ENCODE measurements at regions not wholly inside any gene's neighbourhood (a gene's known extent, or its start where the extent isn't known, plus 50 kb on each side); places are given as distances from the start of the nearest gene placed in this dataset.

- DNase-seq (ENCODE audit: extremely low spot score, unreplicated experiment), result no peak
- Mint-ChIP-seq H3K27ac (ENCODE audit: unreplicated experiment) (no peak overlapping the region), H3K9me3 (ENCODE audit: unreplicated experiment) (peaks cover 7% of the 10 kb centered on the region), H3K27me3 (ENCODE audit: unreplicated experiment) (peaks cover 6% of the 10 kb centered on the region), H3K4me3 (ENCODE audit: unreplicated experiment) (no peak overlapping the region), H3K36me3 (ENCODE audit: unreplicated experiment) (no peaks in the 10 kb centered on the region), H3K4me1 (ENCODE audit: unreplicated experiment) (no peaks in the 10 kb centered on the region)
- TF ChIP-seq, protein P1, sequence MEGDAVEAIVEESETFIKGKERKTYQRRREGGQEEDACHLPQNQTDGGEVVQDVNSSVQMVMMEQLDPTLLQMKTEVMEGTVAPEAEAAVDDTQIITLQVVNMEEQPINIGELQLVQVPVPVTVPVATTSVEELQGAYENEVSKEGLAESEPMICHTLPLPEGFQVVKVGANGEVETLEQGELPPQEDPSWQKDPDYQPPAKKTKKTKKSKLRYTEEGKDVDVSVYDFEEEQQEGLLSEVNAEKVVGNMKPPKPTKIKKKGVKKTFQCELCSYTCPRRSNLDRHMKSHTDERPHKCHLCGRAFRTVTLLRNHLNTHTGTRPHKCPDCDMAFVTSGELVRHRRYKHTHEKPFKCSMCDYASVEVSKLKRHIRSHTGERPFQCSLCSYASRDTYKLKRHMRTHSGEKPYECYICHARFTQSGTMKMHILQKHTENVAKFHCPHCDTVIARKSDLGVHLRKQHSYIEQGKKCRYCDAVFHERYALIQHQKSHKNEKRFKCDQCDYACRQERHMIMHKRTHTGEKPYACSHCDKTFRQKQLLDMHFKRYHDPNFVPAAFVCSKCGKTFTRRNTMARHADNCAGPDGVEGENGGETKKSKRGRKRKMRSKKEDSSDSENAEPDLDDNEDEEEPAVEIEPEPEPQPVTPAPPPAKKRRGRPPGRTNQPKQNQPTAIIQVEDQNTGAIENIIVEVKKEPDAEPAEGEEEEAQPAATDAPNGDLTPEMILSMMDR (IDR thresholded peaks at IDR 0.05), result peak; percentile 86
These were observed 545.2 kb downstream of the C4orf33 start for GRCh38 chr4:129641179-129641578.

DNA sequence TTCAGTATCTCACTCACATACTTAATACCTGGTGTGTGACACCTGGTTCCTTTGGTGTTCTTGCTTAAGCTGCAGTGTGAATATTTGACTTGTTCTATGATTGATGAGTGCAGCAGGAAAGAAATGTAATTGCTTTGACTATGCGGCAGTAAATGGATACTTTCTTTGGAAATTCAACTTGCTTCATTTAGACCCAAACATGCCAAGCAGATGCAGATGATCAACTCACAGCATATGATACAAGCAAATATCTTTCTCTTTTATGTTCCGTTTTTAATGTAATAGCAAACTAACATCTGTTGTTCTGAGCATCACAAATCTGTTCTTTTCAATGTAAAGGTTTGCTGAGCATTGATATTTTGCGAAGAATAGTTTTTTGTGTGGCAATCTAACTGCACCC, 549.5 kb downstream of the C4orf33 start:
- no peak overlapping the region for H3K27ac Mint-ChIP-seq (ENCODE audit: unreplicated experiment)
- TF ChIP-seq, protein P1 (IDR thresholded peaks at IDR 0.05), result no peak
- no peak overlapping the region for H3K4me3 Mint-ChIP-seq (ENCODE audit: unreplicated experiment)
- no peaks in the 10 kb centered on the region for H3K36me3 Mint-ChIP-seq (ENCODE audit: unreplicated experiment)
- H3K9me3 Mint-ChIP-seq (ENCODE audit: unreplicated experiment), result peaks cover 3% of the 10 kb centered on the region
- peaks cover 15% of the 10 kb centered on the region for H3K27me3 Mint-ChIP-seq (ENCODE audit: unreplicated experiment)
- H3K4me1 Mint-ChIP-seq (ENCODE audit: unreplicated experiment), result no peaks in the 10 kb centered on the region
- no peak for DNase-seq (ENCODE audit: extremely low spot score, unreplicated experiment)

GRCh38 chr4:129668092-129668491, 572.1 kb downstream of the C4orf33 start:
- no peak for DNase-seq (ENCODE audit: extremely low spot score, unreplicated experiment)
- H3K4me3 Mint-ChIP-seq (ENCODE audit: unreplicated experiment), result no peak overlapping the region
- H3K27me3 Mint-ChIP-seq (ENCODE audit: unreplicated experiment), result no peaks in the 10 kb centered on the region
- TF ChIP-seq, protein P1 (IDR thresholded peaks at IDR 0.05), result no peak
- H3K4me1 Mint-ChIP-seq (ENCODE audit: unreplicated experiment), result peaks cover 1% of the 10 kb centered on the region
- H3K36me3 Mint-ChIP-seq (ENCODE audit: unreplicated experiment), result no peaks in the 10 kb centered on the region
- no peaks in the 10 kb centered on the region for H3K9me3 Mint-ChIP-seq (ENCODE audit: unreplicated experiment)
- H3K27ac Mint-ChIP-seq (ENCODE audit: unreplicated experiment), result no peak overlapping the region

GRCh38 chr4:129672941-129673340, 577.0 kb downstream of the C4orf33 start:
- no peak overlapping the region for H3K27ac Mint-ChIP-seq (ENCODE audit: unreplicated experiment)
- TF ChIP-seq, protein P1 (IDR thresholded peaks at IDR 0.05), result peak; percentile 15
- no peaks in the 10 kb centered on the region for H3K27me3 Mint-ChIP-seq (ENCODE audit: unreplicated experiment)
- H3K36me3 Mint-ChIP-seq (ENCODE audit: unreplicated experiment), result no peaks in the 10 kb centered on the region
- no peaks in the 10 kb centered on the region for H3K9me3 Mint-ChIP-seq (ENCODE audit: unreplicated experiment)
- no peaks in the 10 kb centered on the region for H3K4me1 Mint-ChIP-seq (ENCODE audit: unreplicated experiment)
- DNase-seq (ENCODE audit: extremely low spot score, unreplicated experiment), result no peak
- H3K4me3 Mint-ChIP-seq (ENCODE audit: unreplicated experiment), result no peak overlapping the region

GRCh38 chr4:129675036-129675435, 579.1 kb downstream of the C4orf33 start:
- no peak overlapping the region for H3K27ac Mint-ChIP-seq (ENCODE audit: unreplicated experiment)
- TF ChIP-seq, protein P1 (IDR thresholded peaks at IDR 0.05), result no peak
- no peak for DNase-seq (ENCODE audit: extremely low spot score, unreplicated experiment)
- no peaks in the 10 kb centered on the region for H3K9me3 Mint-ChIP-seq (ENCODE audit: unreplicated experiment)
- no peak overlapping the region for H3K4me3 Mint-ChIP-seq (ENCODE audit: unreplicated experiment)
- no peaks in the 10 kb centered on the region for H3K4me1 Mint-ChIP-seq (ENCODE audit: unreplicated experiment)
- no peaks in the 10 kb centered on the region for H3K27me3 Mint-ChIP-seq (ENCODE audit: unreplicated experiment)
- H3K36me3 Mint-ChIP-seq (ENCODE audit: unreplicated experiment), result no peaks in the 10 kb centered on the region
